ENCODE measurements at regions not wholly inside any gene's neighbourhood (a gene's known extent, or its start where the extent isn't known, plus 50 kb on each side); places are given as distances from the start of the nearest gene placed in this dataset.

GRCh38 chr16:54594601-54595391 lies 308.2 kb upstream of the IRX3 start:
- in situ Hi-C loops (cut with HindIII; ENCODE audit: low sequenced_read_pairs), result no loop called here
- TF ChIP-seq, protein P1, sequence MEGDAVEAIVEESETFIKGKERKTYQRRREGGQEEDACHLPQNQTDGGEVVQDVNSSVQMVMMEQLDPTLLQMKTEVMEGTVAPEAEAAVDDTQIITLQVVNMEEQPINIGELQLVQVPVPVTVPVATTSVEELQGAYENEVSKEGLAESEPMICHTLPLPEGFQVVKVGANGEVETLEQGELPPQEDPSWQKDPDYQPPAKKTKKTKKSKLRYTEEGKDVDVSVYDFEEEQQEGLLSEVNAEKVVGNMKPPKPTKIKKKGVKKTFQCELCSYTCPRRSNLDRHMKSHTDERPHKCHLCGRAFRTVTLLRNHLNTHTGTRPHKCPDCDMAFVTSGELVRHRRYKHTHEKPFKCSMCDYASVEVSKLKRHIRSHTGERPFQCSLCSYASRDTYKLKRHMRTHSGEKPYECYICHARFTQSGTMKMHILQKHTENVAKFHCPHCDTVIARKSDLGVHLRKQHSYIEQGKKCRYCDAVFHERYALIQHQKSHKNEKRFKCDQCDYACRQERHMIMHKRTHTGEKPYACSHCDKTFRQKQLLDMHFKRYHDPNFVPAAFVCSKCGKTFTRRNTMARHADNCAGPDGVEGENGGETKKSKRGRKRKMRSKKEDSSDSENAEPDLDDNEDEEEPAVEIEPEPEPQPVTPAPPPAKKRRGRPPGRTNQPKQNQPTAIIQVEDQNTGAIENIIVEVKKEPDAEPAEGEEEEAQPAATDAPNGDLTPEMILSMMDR (IDR thresholded peaks at IDR 0.05; ENCODE audit: low read depth, low read length), result no peak
- H3K4me3 ChIP-seq (ENCODE audit: low read depth, low read length), result no peak overlapping the region
- DNase-seq (ENCODE audit: low read depth, low spot score), result no peak

DNA sequence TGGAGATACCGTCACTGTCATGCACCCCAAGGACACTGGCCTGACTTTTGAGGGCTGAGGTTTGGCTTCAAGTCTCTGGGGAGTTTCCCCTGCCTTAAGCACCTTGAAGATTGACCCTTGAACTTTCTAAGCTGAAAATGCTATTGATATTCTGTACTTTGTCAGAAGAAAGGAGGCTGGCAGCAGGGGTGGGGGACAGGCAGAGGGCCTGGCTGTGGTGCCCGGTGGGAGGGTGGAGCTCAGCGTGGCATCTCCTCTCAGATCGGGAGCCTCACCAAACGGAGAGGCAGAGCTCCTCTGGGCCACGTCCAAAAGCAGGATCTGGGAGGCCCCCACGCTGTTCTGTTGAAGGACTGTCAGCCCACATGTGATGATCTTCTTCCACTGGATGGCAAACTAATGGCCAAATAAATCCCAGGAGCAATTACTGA lies 305.2 kb upstream of the IRX3 start:
- DNase-seq (ENCODE audit: low read depth, low spot score), result no peak
- TF ChIP-seq, protein P1 (IDR thresholded peaks at IDR 0.05; ENCODE audit: low read depth, low read length), result no peak
- no peak overlapping the region for H3K4me3 ChIP-seq (ENCODE audit: low read depth, low read length)
- in situ Hi-C loops (cut with HindIII; ENCODE audit: low sequenced_read_pairs), result no loop called here

GRCh38 chr16:54590836-54591235 lies 304.2 kb upstream of the IRX3 start:
- no peak for DNase-seq (ENCODE audit: low read depth, low spot score)
- H3K4me3 ChIP-seq (ENCODE audit: low read depth, low read length), result no peak overlapping the region
- TF ChIP-seq, protein P1 (IDR thresholded peaks at IDR 0.05; ENCODE audit: low read depth, low read length), result no peak
- in situ Hi-C loops (cut with HindIII; ENCODE audit: low sequenced_read_pairs), result no loop called here

DNA sequence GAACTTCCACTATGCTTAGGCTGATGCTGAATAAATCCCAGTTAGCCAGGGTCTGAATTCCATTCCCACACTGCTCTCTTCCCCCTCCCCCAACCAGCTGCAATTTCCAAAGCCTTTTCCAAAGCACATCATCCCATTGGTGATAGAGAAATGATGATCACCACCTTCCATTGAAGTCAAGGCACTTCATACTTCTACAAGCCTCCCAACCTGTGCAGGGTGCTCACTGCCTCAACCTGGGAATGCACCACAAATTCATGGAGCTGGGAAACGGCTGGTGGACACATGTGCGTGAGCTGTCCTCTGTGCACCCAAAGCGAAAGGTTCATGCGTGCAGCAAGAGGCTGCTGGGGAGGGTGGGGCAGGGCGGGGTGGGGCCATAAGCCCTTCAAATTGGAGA lies 302.7 kb upstream of the IRX3 start:
- DNase-seq (ENCODE audit: low read depth, low spot score), result no peak
- TF ChIP-seq, protein P1 (IDR thresholded peaks at IDR 0.05; ENCODE audit: low read depth, low read length), result no peak
- H3K4me3 ChIP-seq (ENCODE audit: low read depth, low read length), result no peak overlapping the region
- in situ Hi-C loops (cut with HindIII; ENCODE audit: low sequenced_read_pairs), result no loop called here

DNA sequence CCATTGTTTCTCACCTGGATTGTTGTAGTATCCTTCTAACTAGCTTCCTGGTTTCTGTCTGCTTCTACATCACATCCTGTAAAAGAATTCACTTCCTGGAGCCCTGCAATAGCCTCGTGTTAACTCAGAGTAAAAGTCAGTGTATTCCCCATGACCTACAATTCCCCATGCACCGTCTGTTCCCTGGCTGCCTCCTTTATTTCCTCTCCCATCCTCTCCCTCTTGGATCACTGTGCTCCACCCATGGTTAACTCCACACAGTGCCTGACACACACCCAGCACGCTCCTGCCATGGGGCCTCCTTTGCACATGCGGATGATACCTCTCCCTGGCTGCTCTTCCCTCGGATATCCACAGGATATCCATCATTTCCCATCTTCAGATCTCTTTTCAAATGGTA lies 301.4 kb upstream of the IRX3 start:
- in situ Hi-C loops (cut with HindIII; ENCODE audit: low sequenced_read_pairs), result no loop called here
- no peak for DNase-seq (ENCODE audit: low read depth, low spot score)
- TF ChIP-seq, protein P1 (IDR thresholded peaks at IDR 0.05; ENCODE audit: low read depth, low read length), result no peak
- no peak overlapping the region for H3K4me3 ChIP-seq (ENCODE audit: low read depth, low read length)

GRCh38 chr16:54587176-54587515 lies 300.6 kb upstream of the IRX3 start:
- in situ Hi-C loops (cut with HindIII; ENCODE audit: low sequenced_read_pairs), result no loop called here
- H3K4me3 ChIP-seq (ENCODE audit: low read depth, low read length), result no peak overlapping the region
- TF ChIP-seq, protein P1 (IDR thresholded peaks at IDR 0.05; ENCODE audit: low read depth, low read length), result no peak
- no peak for DNase-seq (ENCODE audit: low read depth, low spot score)

Measured in astrocyte of the spinal cord (primary cell).